ENCODE measurements at regions not wholly inside any gene's neighbourhood (a gene's known extent, or its start where the extent isn't known, plus 50 kb on each side); places are given as distances from the start of the nearest gene placed in this dataset. TPM values are rescaled to one million over a fixed set of nuclear protein-coding genes. Genes with fewer than 3 reads are reported as not detected.
"Not testable (repeated sequence)": the region's sequence is repeated elsewhere in the genome, so short reads cannot be mapped to it uniquely, and the experiment has no call there.

DNA sequence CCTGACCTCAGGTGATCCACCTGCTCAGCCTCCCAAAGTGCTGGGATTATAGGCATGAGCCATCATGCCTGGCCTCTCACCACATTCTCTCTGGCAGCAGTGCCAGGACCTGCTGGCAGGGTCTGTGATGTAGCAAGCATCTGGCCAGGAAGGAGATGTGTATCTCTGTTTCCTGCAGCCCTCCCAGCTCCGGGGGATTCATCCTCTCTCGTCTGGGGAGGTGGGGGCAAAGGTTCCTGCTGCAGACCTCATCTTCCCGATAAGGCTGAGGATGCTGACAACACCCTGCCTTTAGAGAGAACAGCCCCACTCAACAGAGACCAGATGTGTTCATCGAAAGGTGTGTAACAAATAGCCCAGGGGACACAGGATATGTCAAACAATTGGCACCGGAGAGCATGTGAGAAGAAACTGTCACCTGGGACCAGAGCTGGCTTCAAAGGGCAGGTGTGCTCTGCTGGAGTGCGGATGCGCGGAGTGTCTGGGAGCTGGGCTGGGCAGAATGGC, 54.8 kb upstream of the SEC14L1 start:
- no peak for DNase-seq (ENCODE audit: low read depth)

DNA sequence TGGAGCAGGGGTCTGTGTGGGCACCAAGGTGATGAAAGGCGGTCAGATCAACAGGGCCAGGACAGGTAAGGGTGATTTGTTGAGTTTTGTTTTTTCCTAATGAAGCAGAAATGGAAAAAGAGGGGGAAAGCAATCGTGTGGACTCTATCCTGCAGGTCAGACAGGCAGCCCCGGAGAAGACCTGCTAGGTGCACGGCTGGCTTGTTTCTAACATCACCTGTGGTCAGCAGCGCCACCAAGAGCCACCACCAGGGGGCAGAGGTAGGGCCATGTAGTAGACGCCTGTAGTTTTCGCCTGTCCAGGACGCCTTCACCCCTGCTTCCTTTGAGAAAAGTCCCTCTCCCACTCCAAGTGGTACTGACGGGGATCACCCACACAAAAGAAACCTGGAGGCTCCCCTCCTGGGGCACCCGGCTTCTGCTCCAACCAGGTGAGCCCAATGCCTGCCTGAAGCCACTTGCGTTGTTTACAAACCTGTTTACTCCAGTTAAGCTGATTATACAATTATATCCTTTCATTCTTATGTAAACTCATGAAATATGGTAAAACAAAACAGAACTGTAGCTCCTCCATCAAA, 54.2 kb upstream of the SEC14L1 start:
- peak; percentile 62 for DNase-seq (ENCODE audit: low read depth)

DNA sequence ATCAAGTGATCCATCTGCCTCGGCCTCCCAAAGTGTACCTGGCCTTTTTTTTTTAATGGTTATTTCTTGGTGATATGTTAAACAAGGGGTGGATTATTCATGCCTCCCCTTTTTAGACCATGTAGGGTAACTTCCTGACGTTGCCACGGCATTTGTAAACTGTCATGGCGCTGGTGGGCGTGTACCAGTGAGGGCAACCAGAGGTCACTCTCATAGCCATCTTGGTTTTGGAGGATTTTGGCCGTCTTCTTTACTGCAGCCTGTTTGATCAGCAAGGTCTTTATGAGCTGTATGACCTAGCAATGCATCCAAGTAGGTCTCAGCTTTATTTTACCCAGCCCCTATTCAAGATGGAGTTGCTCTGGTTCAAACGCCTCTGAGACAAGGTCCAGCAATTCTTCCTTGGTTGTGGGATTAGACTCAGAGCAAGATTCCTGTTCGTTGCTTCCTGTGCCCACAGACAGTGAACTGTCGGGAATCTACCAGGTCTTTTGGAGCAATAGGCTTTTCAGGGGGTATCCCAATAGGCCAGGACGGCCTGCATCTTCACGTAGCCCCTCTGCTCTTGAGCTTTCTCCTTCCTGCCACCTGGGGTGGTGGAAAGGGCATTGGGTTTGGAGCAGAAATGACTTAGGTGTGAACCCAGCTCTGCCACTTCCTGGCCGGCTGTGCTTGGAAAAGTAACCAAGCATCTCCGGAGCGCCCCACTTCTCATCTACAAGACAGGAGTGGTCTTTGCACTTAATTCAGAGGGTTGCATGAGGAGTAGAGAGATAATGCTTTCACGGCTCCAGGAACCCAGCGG, 52.9 kb upstream of the SEC14L1 start:
- DNase-seq (ENCODE audit: low read depth): no peak

DNA sequence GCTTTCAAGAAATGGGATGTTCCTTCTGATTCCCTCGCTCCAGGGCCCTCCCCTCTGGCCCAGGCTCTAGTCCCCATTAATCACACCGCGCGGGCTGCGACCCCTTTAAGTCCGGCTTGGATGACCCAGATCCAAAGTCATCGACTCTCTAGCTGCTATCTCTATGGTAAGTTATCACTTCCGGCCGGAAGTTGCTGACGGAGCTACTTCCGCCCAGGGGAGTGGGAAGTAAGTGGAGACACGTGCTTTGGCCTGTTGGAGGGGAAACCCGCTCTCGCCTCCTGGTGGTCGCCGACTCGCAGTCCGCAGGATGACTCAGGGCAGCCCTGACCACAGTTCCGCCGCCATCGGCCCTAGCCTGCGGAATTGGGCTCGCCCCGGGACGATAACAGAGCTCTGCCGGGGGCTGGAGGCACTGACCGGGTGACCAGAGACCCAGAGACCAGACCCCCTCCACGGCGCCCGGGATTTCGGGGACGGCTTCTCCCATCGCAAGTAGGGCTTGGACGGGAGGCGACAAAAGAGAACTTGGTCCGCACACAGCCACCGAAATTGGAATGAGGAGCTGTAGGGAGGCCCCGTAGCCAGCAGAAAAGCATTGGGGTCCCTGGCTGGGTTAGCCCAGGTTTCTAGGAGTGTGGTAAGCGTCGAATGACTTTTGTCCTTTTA, 52.2 kb upstream of the SEC14L1 start:
- DNase-seq (ENCODE audit: low read depth): peak; percentile 96

DNA sequence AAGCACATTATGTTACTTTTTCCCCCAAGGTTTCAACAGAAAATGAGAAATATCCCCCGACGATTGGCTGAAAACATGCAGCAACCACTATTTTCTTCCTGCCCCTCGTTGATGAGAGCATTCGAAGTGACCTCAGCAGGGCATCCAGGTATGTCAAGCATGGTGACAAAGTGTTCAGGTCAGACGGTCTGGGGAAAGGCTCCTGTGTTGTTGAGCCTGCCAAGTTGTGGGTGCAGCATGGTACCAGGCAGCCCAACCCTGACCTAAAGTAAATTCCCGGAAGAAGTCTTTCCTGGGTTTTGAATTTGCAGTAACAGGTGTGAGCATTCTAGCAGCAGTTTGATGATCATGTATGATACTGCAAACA, 51.7 kb upstream of the SEC14L1 start:
- no peak for DNase-seq (ENCODE audit: low read depth)

DNA sequence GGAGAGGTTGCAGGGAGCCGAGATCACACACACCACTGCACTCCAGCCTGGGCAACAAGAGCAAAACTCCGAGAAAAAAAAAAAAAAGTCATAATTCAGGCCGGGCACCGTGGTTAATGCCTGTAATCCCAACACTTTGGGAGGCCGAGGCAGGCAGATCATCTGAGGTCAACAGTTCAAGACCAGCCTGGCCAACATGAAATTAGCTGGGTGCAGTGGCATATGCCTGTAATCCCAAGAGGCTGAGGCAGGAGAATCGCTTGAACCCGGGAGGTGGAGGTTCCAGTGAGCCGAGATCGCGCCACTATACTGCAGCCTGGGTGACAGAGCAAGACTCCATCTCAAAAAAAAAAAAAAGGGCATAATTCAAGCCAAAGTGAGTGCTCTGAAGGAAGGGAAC, 50.8 kb upstream of the SEC14L1 start:
- DNase-seq (ENCODE audit: low read depth): not testable (repeated sequence)

DNA sequence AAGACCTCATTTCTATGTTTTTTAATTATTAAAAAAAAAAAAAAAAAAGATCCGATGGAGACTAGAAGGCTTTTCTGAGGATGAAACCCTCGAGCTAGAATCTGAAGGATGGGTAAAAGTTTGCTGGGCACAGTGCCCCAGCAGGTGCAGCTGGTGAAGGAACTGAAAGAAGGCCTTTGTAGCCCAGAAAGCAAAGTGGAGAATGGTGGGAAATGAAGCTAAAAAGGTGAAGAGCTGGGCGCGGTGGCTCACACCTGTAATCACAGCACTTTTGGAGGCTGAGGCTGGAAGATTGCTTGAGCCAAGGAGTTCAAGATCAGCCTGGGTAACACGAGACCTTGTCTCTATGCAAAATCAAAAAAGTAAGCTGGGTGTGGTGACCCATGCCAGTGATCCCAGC, 50.3 kb upstream of the SEC14L1 start:
- no peak for DNase-seq (ENCODE audit: low read depth)

Small RNAs in the stretch of these regions (small RNA-seq; reads per million reads assigned to genes)
- not detected for gene RF00017
- not detected for gene SCARNA16

Data from HT1080 (cell line).